ENCODE measurements at regions not wholly inside any gene's neighbourhood (a gene's known extent, or its start where the extent isn't known, plus 50 kb on each side); places are given as distances from the start of the nearest gene placed in this dataset.
"Not testable (repeated sequence)": the region's sequence is repeated elsewhere in the genome, so short reads cannot be mapped to it uniquely, and the experiment has no call there.

DNA sequence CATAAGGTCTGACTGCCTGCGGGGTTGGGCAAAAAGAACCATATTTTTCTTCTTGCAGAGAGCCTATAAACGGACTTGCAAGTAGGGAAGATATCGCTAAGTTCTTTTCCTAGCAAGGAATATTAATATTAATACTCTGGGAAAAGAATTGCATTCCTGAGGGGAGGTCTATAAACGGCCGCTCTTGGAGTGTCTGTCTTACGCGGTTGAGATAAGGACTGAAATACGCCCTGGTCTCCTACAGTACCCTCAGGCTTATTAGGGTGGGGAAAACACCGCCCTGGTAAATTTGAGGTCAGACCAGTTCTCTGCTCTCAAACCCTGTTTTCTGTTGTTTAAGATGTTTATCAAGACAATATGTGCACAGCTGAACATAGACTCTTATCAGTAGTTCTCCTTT is 349.3 kb downstream of the NAF1 start:
- CTCF ChIA-PET (ENCODE audit: partially characterized antibody); H3K79me2 ChIP-seq (ENCODE audit: control insufficient read depth in 1 of 2, insufficient read depth in 2 of 2, low read length in 2 of 2); H3K9me3 ChIP-seq (ENCODE audit: insufficient read depth in 2 of 2, low read depth in 1 of 2, low read length in 1 of 2); H3K4me2 ChIP-seq (ENCODE audit: insufficient read depth in 1 of 2, low read depth in 2 of 2, low read length in 2 of 2); H2BK5ac ChIP-seq (ENCODE audit: low read depth, low read length); H3K56ac ChIP-seq (replicated peaks; ENCODE audit: insufficient read length, low read depth, low read length); H3K4ac ChIP-seq (replicated peaks; ENCODE audit: insufficient read length, low read depth, low read length); H2BK12ac ChIP-seq (ENCODE audit: low read depth, low read length); H3K14ac ChIP-seq (ENCODE audit: insufficient read length); H2AK5ac ChIP-seq (ENCODE audit: low read depth, low read length); DNase-seq (ENCODE audit: low read depth in 1 of 2, low spot score in 2 of 2); H3K23ac ChIP-seq (ENCODE audit: insufficient read length); H2BK20ac ChIP-seq (ENCODE audit: low read length); POLR2A ChIA-PET (ENCODE audit: partially characterized antibody); H2BK120ac ChIP-seq (replicated peaks; ENCODE audit: low read depth, low read length); H4K91ac ChIP-seq (replicated peaks; ENCODE audit: insufficient read length, low read length); H2AFZ ChIP-seq (ENCODE audit: low read length); H3K27ac ChIP-seq (ENCODE audit: low read depth, low read length); H3K79me1 ChIP-seq (ENCODE audit: low read depth, low read length); H3K4me1 ChIP-seq (replicated peaks in 1 of 4; ENCODE audit: control insufficient read depth in 3 of 4, insufficient read depth in 4 of 4, low read length in 3 of 4); H4K5ac ChIP-seq (ENCODE audit: insufficient read length, low read depth, low read length); H3K9ac ChIP-seq (replicated peaks in 1 of 4; ENCODE audit: extremely low read depth in 1 of 4, low read depth in 3 of 4, low read length in 3 of 4); H3K23me2 ChIP-seq (ENCODE audit: low read depth, low read length); H4K8ac ChIP-seq (ENCODE audit: extremely low read depth, insufficient read depth, low read length); FAIRE-seq; H3K18ac ChIP-seq (ENCODE audit: extremely low read depth, low read length); H3K4me3 ChIP-seq (ENCODE audit: extremely low read depth in 1 of 4, insufficient read depth in 2 of 4, low read depth in 3 of 4, low read length in 4 of 4); H4K20me1 ChIP-seq (replicated peaks in 1 of 2; ENCODE audit: control insufficient read depth in 1 of 2, insufficient read depth in 2 of 2, low read length in 2 of 2); H2BK15ac ChIP-seq (ENCODE audit: low read length); H3K36me3 ChIP-seq (ENCODE audit: control insufficient read depth in 2 of 4, insufficient read depth in 4 of 4, low read length in 3 of 4); H3K27me3 ChIP-seq (replicated peaks in 1 of 4; ENCODE audit: control insufficient read depth in 3 of 4, extremely low read depth in 1 of 4, insufficient read depth in 3 of 4, low read length in 3 of 4): not testable (repeated sequence)
- peak in 1 of 2 experiments; percentile 55; a peak in 1 of 3 replicates for TF ChIP-seq EP300 (IDR thresholded peaks at IDR 0.05; ENCODE audit: borderline replicate concordance in 1 of 2, low read depth in 2 of 2, low read length in 2 of 2)
- WGBS, 2 experiments (ENCODE audit: extremely low coverage in 1 of 2, insufficient coverage in 1 of 2, insufficient read length in 1 of 2, insufficient replicate concordance in 2 of 2, low coverage in 1 of 2, low lambda C conversion rate in 2 of 2, missing lambda C conversion rate in 1 of 2) = 96% methylated on average over 9 of the region's 9 CpGs; no CpG with 5 or more reads in 1 of the 2 experiments

All from H1 (cell line).